ENCODE measurements at regions not wholly inside any gene's neighbourhood (a gene's known extent, or its start where the extent isn't known, plus 50 kb on each side); places are given as distances from the start of the nearest gene placed in this dataset.

DNA sequence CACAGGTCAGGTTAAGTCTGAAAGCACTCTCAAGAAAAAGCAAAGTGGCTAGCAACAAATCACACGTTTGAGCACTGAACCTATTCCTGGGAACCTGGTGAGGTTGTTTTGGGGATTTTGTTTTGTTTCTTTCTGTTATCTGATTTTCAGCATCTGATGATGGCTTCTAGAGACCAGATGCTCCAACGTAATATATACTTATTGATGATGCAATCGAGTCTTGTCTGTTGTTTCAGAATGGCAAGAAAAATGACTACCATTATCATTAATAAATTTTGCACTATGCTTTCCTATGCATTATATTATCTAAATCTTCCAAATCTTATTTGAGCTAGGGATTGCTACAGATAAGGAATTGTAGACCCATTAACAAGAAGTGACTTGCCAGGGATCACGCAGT, 312.3 kb upstream of the FAT3 start:
- TF ChIP-seq CTCF (IDR thresholded peaks at IDR 0.05) (no peak), POLR2AphosphoS5 (IDR thresholded peaks at IDR 0.05) (no peak), EP300 (IDR thresholded peaks at IDR 0.05) (no peak), POLR2A (IDR thresholded peaks at IDR 0.05) (no peak)
